NB4 (cell line): ENCODE measurements at regions not wholly inside any gene's neighbourhood (a gene's known extent, or its start where the extent isn't known, plus 50 kb on each side); places are given as distances from the start of the nearest gene placed in this dataset.

ENCODE experiments used
- DNase-seq: peaks from one replicate; pipeline ENCODE4 v3.0.0; 2010; ENCODE audit warnings: low read depth
- H3K4me3 ChIP-seq: one replicate; pipeline ENCODE4 v1.5.1; 2011; ENCODE audit warnings: mild to moderate bottlenecking, low read depth, low read length, moderate library complexity
- MYC ChIP-seq: IDR thresholded peaks from 2 replicates; pipeline ENCODE4 v1.6.1; 2011; ENCODE audit warnings: low read depth, low read length
- POLR2A ChIP-seq: IDR thresholded peaks from 2 replicates; pipeline ENCODE4 v1.6.1; 2011; ENCODE audit warnings: mild to moderate bottlenecking; ENCODE audit not compliant: insufficient read length; ENCODE audit errors: extremely low read depth
- TF ChIP-seq, protein P1 (sequence below): IDR thresholded peaks from one replicate; pipeline ENCODE4 v1.5.1; 2012; ENCODE audit warnings: low read depth, low read length
- TF ChIP-seq, protein P2 (sequence below): IDR thresholded peaks from 2 replicates; pipeline ENCODE4 v1.6.1; 2011; ENCODE audit warnings: low read depth, low read length

DNA sequence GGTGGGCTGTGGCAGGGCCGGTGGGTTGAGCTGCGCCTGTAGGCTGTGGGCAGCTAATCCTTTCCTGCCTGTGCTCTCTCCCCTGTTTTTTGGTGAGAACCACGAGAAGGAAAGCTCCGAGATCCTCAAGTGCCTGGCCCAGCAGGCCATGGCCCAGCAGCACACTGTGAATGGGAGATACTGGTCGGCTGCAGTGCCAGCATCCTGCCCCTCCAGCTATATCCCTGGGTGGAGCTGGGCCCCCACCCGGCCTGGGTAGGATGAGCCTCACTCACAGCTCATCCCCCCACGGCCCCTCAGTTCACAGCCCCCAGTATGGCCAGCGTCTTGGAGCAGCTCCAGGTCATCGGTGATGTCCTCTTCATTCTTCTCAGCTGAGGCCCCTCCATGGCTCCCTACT is 164.4 kb upstream of the ZNF267 start:
- no peak for DNase-seq
- TF ChIP-seq MYC: no peak
- TF ChIP-seq, protein P1, sequence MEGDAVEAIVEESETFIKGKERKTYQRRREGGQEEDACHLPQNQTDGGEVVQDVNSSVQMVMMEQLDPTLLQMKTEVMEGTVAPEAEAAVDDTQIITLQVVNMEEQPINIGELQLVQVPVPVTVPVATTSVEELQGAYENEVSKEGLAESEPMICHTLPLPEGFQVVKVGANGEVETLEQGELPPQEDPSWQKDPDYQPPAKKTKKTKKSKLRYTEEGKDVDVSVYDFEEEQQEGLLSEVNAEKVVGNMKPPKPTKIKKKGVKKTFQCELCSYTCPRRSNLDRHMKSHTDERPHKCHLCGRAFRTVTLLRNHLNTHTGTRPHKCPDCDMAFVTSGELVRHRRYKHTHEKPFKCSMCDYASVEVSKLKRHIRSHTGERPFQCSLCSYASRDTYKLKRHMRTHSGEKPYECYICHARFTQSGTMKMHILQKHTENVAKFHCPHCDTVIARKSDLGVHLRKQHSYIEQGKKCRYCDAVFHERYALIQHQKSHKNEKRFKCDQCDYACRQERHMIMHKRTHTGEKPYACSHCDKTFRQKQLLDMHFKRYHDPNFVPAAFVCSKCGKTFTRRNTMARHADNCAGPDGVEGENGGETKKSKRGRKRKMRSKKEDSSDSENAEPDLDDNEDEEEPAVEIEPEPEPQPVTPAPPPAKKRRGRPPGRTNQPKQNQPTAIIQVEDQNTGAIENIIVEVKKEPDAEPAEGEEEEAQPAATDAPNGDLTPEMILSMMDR: no peak
- TF ChIP-seq, protein P2, sequence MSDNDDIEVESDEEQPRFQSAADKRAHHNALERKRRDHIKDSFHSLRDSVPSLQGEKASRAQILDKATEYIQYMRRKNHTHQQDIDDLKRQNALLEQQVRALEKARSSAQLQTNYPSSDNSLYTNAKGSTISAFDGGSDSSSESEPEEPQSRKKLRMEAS: no peak
- TF ChIP-seq POLR2A: no peak
- no peak overlapping the region for H3K4me3 ChIP-seq

DNA sequence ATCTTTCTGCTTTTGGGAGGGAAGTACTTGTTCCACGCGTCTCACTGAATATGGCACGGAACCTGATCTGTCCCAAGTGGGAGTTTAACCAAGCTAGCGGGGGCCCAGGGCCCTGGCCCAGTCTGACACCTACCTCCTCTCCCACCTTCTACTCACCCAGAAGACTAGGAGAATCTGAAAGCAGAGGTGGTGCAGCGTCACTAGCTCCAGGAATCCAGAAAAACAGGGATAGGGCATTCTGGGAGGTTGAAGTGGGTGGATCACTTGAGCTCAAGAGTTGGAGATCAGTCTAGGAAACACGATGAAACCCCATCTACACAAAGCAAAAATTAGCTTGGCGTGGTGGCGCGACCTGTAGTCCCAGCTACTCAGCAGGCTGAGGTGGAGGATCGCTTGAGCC is 163.5 kb upstream of the ZNF267 start:
- no peak overlapping the region for H3K4me3 ChIP-seq
- DNase-seq: no peak
- TF ChIP-seq POLR2A (no peak), MYC (no peak)
- TF ChIP-seq, protein P1: no peak
- TF ChIP-seq, protein P2: no peak

DNA sequence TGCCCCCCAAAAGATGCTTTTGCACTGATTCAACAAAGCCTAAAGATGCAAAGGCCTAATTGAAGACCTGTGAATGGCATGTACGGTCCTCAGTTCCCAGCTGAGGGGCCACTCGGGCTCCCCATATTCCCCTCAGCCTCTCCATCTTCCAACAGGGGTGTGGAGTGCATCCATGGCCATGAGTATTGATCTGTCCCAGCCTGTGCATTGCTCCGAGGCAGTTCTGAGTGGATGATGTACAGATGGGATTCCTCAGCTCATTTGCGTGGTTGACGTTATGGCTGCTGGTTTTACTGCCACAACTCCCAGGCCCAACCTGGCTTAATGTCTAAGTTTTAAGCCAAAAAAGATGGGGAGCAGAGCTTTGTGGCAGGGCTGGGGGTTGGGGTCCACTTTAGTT is 162.7 kb upstream of the ZNF267 start:
- no peak for TF ChIP-seq MYC
- TF ChIP-seq POLR2A: no peak
- TF ChIP-seq, protein P1: no peak
- TF ChIP-seq, protein P2: no peak
- H3K4me3 ChIP-seq: no peak overlapping the region
- no peak for DNase-seq

- no peak overlapping the region for H3K4me3 ChIP-seq
- TF ChIP-seq MYC (no peak), POLR2A (no peak)
- TF ChIP-seq, protein P2: no peak
- TF ChIP-seq, protein P1: no peak
- DNase-seq: no peak
Observed at GRCh38 chr16:31711344-31711845, 162.2 kb upstream of the ZNF267 start.

- no peak for DNase-seq
- TF ChIP-seq POLR2A (no peak), MYC (no peak)
- TF ChIP-seq, protein P1: no peak
- TF ChIP-seq, protein P2: no peak
Observed at GRCh38 chr16:31712064-31712540, 161.5 kb upstream of the ZNF267 start.

More at GRCh38 chr16:31712064-31712540, 161.5 kb upstream of the ZNF267 start:
- H3K4me3 ChIP-seq: no peak overlapping the region
